ENCODE measurements at regions not wholly inside any gene's neighbourhood (a gene's known extent, or its start where the extent isn't known, plus 50 kb on each side); places are given as distances from the start of the nearest gene placed in this dataset.

DNA sequence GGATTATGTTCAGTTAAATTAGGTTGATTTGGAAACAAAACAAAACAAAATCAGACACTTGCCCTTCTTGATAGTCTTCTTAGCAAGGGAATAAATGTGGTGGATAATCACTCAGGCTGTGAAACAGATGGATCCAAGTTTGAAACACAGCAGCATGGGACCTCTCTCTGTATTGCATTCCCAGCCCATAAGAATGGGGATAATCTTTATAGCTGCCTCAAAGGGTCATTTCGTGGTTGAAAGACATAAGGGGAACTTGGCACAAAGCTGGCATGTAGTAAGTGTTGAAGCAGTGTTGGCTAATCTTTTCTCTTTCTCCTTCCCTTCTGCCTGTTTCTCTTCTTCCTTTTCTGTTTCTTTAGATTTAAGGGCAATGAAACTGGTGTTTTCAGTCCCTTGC lies 333.9 kb upstream of the TLE4 start:
- DNase-seq = no peak

DNA sequence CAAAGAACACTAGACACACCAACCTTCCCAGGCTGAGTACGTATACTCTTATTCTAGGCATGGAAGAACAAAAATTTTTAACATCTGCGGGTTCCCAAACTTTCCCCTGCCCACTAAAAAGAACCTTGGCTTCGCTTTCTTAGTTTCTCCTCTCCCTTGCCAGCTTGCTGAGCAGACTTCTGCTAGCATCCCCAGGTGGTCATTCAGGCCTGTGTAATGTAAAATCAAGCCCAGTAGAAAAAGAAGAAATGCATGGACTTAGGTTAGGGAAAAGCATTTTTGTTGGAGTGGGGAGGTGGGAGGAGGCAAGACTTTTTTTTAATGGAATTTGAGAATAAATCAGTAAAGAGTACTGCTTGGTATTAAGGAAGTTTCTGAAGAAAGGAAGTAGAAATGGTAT lies 331.0 kb upstream of the TLE4 start:
- DNase-seq = no peak

DNA sequence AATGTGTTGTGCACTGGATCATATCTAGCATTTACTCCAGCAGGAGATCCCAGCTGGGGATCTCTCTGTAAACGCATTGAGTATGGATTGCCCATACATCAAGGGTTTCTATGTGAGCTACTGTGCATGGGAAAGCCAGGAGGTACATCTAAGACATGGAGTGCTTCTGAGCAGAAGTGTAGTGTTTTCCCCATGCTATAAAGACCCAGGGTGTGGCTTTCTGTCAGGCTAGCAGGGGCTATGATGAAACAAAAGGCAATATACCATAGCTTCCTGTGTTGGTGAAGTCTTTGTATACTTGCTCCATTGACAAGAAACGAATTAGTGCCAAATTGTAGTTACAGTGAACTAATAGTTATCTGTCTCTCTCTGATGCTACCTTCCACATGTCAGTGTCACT lies 329.3 kb upstream of the TLE4 start:
- DNase-seq = no peak

DNA sequence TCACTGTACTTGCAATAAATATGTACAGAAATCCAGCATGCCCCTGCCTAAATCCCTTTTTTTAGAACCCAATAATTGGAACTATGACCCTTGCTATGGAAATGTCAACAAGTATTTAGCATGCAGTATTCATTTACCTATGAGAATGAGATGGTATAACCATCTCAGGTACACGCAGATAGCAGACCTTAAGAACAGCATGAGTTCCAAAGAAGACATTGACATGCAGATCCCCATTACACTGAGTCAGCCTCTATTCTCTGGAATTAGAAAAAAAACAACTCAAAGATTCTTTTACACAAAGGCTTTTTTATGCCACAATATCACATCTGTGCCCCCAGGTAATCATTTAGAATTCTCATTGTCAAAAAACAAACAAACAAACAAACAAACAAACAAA lies 325.6 kb upstream of the TLE4 start:
- DNase-seq = no peak

DNA sequence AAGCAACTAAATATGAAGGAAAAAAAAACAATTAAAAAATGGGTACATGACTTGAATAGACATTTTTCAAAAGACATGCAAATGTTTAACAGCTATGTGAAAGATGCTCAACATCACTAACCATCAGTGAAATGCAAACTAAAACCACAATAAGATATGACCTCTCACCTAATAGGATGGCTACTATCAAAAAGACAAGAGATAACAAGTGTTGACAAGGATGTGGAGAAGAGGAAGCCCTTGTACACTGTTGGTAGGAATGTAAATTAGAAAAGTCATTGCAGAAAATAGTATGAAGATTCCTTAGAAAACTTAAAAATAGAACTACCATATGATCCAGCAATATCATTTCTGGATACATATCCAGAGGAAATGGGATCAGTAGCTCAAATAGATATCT lies 324.7 kb upstream of the TLE4 start:
- no peak for DNase-seq

DNA sequence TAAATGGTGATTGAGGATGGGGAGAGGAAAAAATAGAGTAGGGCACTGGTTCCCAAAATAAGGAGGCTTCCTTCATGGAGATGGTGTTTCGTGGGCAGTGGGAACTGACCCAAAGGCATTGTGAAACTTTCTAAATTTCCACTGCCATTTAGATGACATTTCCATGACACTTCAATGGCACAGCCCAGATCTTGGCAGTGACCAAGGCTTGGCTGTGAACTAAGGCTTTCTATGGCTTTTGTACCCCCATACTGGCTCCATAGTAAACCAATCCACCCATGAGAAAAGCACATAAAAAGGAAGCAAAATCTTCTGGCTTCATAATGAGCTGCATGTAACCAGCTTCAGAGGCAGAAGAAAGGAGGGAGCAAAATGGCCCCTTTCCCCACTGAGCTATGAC lies 321.0 kb upstream of the TLE4 start:
- no peak for DNase-seq

DNA sequence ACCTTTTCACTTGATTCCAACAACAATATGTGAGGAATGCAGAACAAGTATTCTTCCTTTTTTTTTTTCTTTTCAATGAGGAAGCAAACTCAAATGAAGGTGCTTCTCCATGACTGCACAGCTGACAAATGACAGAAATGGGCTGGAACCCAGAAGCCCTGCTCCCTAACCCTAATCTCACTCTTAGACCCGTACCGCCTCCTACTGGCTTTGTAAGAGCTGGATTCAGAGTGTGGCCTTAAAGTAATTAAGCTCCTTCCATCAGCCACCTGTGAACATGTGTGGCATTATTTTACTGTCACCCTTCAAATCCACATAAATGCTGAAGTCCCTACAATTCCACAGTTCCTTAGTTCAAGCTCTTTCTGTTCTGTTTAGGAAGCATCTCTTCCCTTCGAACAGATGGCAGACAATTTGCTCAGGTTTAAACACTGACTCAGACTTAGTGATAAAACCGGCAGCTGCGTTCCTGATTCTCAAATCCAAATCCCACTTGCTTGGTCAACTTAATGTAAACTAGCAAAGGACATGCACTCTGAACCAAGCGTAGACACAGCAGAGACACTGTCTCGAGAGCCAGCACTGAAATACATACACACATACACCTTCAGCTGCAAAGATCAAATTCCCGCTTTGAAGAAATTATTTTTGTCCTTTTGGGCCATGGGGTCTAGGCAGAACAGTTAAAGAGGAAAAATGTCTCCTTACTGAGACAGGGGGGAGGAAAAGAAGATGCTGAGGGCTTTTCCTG lies 316.7 kb upstream of the TLE4 start:
- DNase-seq = no peak

DNA sequence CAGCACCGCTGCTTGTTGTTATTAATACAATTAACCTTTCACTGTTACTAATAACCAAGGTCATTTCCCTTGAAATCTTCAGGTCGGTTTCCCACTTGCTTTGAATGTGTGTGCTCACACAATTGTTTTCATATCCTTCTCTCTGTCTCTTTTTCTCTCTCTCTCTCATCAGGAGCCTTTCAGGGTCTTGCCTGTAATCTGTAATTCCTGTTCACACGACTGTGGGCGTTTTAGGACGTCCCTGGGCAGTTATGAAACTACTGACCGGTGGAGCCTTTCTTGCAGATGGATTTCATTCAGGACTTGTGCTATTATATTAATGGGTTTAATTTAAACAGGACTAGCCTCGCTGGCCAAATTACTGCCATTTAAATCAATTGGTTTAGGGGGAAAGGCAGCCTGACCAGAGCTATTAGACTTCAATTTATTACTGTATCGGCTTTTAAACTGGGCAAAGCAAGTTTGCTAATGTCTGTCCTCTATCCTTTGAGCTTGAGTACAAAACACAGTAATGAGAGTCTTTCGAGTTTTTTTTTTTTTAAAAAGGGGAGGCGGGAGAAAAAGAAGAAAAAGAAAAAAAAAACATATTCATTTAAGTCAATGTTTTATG lies 316.0 kb upstream of the TLE4 start:
- no peak for DNase-seq

DNA sequence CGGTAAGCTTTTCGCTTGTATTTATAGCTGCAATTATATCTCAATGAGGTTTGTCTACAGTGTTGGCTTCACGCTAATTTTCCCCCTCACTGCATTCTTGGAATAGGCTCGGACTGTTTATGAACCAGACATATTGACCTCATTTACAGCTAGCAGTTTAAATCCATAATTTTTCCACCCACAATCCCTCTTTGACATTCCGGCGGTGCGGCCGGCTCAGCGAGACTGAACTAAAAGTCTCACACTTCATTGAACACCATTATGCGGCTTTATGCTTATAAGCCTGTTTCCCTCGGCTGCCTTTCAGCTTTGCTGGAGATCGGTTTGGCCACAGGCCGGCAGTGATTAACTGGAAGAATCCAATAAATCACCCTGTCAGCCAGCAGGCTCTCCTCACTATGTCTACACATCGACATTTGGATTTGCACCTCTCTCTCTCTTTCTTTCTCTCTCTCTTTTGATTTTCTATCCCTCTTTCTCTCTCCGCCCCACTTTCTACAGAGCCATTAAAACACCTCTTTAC lies 315.0 kb upstream of the TLE4 start:
- no peak for DNase-seq

DNA sequence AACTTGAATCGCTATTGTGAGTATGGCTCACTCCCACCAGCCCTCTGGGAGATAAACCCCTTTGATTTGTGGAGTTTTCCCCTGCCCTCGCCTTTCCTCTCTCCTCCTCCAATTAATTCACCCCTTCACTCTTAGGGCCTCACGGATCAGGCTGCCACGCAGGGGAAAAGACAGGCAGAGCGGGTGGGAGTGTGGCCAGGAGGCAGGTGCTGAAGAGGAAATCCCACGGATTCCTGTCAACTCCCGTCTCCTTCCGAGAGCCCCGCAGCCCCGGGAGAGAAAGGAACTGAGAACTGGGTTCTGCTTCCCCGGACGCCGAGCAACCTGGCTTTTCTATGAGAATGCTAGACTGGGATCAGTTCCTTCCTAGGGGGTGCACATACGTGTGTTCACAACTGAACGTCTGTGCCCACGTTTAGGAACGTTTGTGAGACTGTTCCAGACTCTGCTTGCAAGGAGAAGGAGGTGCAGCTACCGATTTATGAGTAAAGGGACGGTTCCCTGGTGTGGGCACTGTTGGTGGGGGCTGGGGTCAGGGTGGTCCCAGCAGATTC lies 314.5 kb upstream of the TLE4 start:
- DNase-seq = no peak

DNA sequence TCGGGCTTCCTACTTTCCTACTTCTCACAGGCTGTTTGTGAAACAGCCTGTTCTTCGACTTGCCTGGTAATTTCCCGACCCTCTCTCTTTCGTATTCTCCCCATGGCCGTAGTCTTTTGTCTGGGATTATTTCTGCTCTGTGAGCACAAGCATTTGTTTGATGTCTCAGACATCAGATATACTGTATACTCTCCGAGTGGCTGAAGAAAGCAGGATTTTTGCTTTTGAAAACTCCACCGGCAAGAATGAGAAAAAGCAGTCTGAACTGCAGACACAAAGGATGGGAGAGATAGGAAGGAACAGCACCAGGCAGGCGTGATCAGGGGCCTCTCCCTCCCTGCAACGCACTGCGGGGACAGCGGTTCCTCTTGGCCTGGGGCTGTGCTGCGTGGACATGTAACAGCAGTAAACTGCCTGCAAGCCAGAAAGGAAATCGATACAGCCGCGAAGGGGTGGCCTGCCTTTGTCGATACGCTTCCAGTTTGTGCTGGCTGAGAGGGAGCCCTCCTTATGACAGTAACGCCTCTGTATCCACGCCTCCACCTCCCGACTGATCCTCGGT lies 313.9 kb upstream of the TLE4 start:
- no peak for DNase-seq

DNA sequence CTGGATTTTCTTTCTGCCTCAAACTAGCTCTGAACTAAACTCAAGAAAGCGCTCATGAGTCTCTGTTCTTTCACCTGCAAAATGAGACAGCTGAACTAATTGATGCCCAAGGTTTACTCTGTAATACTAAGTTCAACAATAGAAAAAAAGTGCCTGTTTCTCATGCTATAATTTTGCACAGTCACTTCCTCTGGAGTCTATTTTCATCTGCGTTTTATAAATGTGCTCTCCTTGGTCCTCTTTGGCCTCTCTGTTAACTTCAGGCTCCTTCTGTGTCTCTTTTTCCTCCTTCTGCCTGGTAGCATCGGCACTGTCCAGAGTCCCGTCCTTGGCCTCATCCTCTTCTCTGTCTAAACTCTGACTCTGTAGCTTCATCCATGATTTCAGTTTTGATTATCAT lies 311.9 kb upstream of the TLE4 start:
- no peak for DNase-seq

DNA sequence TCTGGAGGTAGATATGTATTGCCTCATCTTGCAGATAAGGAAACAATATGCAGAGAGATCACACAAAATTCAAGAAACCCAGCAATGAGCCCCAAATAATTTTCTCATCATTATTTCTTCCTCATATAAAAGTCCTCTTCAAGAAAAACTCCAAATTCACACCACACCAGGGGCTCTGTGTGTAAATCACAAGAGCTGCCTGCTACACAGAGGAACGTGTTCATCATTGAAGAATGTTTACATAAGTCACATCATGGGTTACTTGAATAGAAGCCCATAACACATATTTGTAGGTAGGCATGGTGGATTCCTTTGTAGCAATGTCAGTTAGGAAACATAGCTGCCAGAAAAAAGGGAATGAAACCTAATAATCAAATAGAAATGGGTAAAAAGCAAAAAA lies 308.1 kb upstream of the TLE4 start:
- no peak for DNase-seq

DNA sequence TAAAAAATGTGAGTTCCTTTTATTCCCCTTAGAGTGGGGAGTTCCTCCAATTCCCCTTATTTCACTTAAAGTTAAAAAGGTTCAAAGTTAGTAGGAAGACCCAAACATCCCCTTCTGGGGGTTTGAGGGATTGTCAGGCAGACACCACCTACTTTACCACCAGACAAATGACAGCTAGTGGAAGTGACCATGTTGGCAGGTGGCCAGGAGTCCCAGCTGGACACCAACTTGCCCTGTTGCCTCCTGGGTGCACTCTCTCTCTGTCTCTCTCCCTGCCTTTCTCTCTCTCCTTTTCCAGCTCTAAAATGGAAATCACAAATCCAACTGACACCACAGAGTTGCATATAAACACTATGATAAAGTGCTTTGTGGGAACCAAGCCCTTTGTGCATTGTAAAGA lies 307.7 kb upstream of the TLE4 start:
- no peak for DNase-seq

DNA sequence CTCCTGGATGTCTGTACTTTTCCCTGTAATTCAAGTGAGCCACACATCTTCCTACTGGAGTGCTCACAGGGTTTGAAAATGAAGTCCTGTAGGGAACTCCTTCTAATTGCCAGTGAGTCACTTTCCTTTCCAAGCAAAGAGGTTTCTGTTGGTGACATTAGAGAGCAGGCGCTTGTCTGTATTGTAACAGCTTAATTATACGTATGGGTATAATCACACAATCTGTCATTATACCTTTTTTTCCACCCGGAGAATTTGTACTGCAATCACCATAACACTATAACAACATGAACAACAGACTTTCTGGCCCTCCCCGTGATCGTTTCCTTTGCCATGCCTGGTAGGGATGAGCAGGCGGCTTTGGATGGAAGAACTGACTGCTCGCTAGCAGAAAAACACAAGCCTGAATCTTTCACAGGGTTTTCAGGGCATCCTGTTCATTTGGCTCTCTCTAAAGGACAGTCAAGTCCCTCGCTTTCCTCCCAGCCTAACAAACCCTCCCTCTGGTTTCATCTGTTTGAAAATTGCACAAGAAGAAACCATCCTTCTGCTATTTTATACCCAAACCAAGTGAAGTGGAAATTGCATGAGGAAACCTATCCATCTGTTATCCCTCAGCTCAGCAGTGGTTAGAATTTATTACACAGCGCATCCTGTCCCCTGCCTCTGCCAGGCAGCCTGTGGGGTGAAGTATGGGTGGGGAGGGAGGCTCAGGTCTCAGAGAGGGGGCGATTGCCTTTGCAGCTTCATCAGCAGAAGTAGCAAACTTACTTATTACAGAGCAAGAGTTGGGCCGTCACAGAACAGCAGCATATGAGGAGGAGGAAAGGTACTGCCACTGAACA lies 307.0 kb upstream of the TLE4 start:
- no peak for DNase-seq

DNA sequence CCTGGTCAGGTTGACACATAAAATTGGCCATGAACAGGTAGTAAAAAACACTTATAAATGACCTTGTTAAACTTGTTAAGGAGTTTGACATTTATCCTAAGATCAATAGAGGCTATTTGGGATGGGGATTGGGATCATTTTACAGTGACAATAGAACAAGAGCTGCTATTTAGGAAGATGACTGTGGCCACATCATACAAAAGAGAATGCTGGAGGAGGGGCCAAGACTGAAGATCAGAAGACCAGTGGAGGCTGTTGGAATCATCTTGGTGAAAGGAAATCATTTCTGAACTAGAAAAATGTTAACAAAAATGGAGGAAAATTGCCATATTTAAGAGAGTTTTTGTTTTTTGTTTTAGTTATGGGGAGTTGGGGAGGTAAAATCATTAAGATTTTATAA lies 304.8 kb upstream of the TLE4 start:
- no peak for DNase-seq

DNA sequence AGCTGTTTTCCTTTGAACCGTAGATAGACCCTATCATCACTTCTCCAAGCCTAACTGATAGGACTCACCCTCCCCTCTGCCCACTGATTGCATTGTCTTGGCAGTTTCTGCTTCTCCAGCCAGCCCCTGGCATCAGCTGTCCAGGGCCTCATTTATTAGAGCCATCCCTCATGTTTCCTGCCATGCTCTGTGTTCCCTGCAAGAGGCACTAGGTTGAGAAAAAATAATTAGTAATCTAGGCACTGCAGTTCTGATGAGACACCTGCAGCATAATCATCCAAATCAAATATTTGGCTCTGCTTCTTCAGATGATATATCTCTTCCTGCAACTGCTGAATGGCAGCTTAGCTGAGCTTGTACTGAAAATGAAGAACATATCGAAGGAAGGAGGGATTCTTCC lies 303.0 kb upstream of the TLE4 start:
- no peak for DNase-seq

DNA sequence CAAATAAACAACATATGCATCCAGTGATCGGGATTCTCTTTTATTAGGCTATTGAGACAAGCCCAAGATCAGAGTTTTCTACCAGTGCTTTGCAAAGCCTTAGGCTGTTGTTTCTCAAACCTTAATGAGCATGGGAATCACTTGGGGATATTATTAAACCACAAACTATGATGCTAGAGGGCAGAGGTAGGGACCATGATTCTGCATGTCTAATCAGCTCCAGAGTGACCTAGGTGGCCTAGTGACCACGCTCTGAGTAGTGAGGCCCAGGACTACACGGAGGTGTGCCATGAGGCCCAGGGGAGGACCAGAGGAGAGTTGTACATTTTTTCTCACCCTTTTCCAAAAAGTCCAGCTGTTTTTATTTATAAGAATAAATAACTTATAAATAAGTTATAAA lies 298.5 kb upstream of the TLE4 start:
- no peak for DNase-seq

DNA sequence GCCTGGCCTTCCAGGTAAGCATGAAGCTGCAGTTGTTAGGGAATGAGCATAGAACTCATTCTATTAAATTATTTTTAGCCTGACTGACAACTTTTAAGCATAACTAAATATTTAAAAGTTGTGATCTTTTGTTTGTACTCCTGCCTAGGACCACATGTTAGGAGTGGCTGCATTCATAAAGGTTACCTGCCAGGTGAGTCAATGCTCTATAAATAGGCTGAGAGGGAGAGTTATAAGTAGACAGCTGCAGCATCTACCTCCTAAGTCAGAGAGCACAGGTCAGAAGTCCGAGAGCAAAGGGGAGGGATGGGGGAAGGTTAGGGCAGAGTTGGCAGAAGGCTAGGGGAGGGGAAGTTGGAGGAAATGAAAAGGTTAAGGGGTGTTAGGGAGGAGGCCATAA lies 292.4 kb upstream of the TLE4 start:
- no peak for DNase-seq

DNA sequence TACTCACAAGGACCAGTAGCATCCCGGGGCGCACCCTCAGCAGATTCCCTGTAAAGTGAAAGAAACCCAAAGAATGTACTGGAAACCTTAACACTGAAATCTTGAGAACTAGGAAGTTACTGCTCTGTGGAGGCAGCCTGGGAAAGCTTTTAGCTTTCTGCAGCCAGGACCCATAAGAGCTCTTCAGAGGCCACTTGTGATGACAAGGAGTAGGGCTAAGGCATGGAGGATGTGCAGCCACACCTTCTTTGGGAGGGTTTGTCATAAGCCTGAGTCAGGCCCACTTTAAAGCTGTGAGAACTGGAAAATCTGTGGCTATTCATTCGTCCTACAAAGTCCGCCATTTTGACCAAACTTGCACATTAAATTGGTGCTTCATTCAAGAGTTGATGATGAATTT lies 291.1 kb upstream of the TLE4 start:
- no peak for DNase-seq

DNA sequence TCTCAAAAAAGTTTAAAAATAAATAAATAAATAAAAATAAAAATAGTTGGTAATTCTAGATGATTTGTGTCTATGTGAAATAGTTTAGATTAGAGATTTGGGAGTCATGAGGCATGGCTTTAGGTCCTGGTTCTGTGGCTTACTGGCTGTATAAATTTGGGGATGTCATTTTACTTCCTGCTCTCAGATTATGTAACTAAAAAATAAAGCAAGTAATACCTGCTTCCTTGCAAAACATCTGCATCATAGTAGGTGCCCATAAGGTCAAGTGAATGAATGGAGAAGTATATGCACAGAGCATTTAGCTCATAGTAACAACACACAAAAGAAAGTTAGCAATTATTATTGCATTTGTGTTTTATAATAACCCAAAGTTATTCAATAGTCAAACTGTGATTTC lies 287.7 kb upstream of the TLE4 start:
- no peak for DNase-seq

DNA sequence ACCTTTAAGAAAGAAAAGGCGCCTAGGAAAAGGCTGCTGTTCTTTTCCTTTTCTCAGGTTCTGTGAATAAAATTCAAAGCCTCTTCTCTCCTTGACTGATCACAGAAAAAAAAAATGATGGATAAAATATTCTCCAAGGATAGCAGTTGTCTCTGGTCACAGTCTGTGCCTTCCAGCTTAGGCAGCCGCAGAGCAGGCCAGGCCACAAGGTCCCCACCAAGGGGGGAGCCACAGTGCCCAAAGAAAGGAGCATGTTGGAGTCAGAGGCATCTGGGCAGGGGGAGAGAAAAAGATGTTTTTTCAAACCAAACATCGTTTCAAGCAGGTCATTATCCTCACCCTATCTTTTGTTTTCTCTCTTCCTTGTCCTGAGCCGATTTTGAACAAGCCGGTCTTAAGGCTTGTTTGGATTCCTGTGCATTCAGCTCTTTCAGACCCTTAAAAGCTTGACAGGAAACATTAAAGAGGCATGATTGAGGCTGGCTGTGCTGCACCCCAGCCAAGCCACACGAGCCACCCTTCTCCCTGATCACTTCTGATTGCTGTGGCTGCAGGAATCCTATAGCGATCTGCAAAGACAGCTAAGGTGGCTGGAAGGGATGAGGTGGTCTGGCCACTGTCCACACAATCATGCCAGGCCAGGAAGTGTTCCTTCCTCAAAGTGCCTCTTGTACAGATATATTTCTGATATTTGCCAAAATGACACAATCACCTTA lies 284.6 kb upstream of the TLE4 start:
- no peak for DNase-seq
